ENCODE measurements at regions not wholly inside any gene's neighbourhood (a gene's known extent, or its start where the extent isn't known, plus 50 kb on each side); places are given as distances from the start of the nearest gene placed in this dataset.
"Not testable (repeated sequence)": the region's sequence is repeated elsewhere in the genome, so short reads cannot be mapped to it uniquely, and the experiment has no call there.

- DNase-seq = no peak
- no peaks in the 10 kb centered on the region for H3K36me3 ChIP-seq
- peaks cover 6% of the 10 kb centered on the region for H3K27me3 ChIP-seq (ENCODE audit: low read depth)
- TF ChIP-seq CTCF (IDR thresholded peaks at IDR 0.05; ENCODE audit: borderline replicate concordance) = no peak
- intact Hi-C loops (cut with micrococcal nuclease) = no loop called here
- H3K9me3 ChIP-seq (replicated peaks) = peaks cover 10% of the 10 kb centered on the region
- H3K4me3 ChIP-seq = no peak overlapping the region
- H3K4me1 ChIP-seq = no peaks in the 10 kb centered on the region
- no peak overlapping the region for H3K27ac ChIP-seq (replicated peaks)
Measured at GRCh38 chr12:13905794-13906193, 75.6 kb downstream of the GRIN2B start.

GRCh38 chr12:13900718-13901117, 80.7 kb downstream of the GRIN2B start:
- no peak overlapping the region for H3K4me3 ChIP-seq
- intact Hi-C loops (cut with micrococcal nuclease) = no loop called here
- no peaks in the 10 kb centered on the region for H3K27me3 ChIP-seq (ENCODE audit: low read depth)
- H3K4me1 ChIP-seq = no peaks in the 10 kb centered on the region
- no peak for TF ChIP-seq CTCF (IDR thresholded peaks at IDR 0.05; ENCODE audit: borderline replicate concordance)
- DNase-seq = no peak
- H3K9me3 ChIP-seq (replicated peaks) = peaks cover 10% of the 10 kb centered on the region
- H3K27ac ChIP-seq (replicated peaks) = no peak overlapping the region
- H3K36me3 ChIP-seq = no peaks in the 10 kb centered on the region

GRCh38 chr12:13898387-13898786, 83.0 kb downstream of the GRIN2B start:
- intact Hi-C loops (cut with micrococcal nuclease); H3K4me1 ChIP-seq; H3K4me3 ChIP-seq; H3K27ac ChIP-seq (replicated peaks); H3K27me3 ChIP-seq (ENCODE audit: low read depth); H3K9me3 ChIP-seq (replicated peaks); H3K36me3 ChIP-seq; DNase-seq: not testable (repeated sequence)

GRCh38 chr12:13897811-13898210, 83.6 kb downstream of the GRIN2B start:
- no peak overlapping the region for H3K4me3 ChIP-seq
- no peaks in the 10 kb centered on the region for H3K4me1 ChIP-seq
- DNase-seq = no peak
- intact Hi-C loops (cut with micrococcal nuclease) = no loop called here
- no peaks in the 10 kb centered on the region for H3K36me3 ChIP-seq
- no peaks in the 10 kb centered on the region for H3K27me3 ChIP-seq (ENCODE audit: low read depth)
- no peak for TF ChIP-seq CTCF (IDR thresholded peaks at IDR 0.05; ENCODE audit: borderline replicate concordance)
- H3K9me3 ChIP-seq (replicated peaks) = no peaks in the 10 kb centered on the region
- H3K27ac ChIP-seq (replicated peaks) = no peak overlapping the region

- Histone ChIP-seq H3K27me3 (ENCODE audit: low read depth) (no peaks in the 10 kb centered on the region), H3K36me3 (no peaks in the 10 kb centered on the region), H3K4me1 (no peaks in the 10 kb centered on the region), H3K4me3 (no peak overlapping the region), H3K9me3 (replicated peaks) (no peaks in the 10 kb centered on the region), H3K27ac (replicated peaks) (no peak overlapping the region)
- no peak for DNase-seq
- no peak for TF ChIP-seq CTCF (IDR thresholded peaks at IDR 0.05; ENCODE audit: borderline replicate concordance)
- intact Hi-C loops (cut with micrococcal nuclease) = no loop called here
Measured at GRCh38 chr12:13896063-13896626, 85.3 kb downstream of the GRIN2B start.

DNA sequence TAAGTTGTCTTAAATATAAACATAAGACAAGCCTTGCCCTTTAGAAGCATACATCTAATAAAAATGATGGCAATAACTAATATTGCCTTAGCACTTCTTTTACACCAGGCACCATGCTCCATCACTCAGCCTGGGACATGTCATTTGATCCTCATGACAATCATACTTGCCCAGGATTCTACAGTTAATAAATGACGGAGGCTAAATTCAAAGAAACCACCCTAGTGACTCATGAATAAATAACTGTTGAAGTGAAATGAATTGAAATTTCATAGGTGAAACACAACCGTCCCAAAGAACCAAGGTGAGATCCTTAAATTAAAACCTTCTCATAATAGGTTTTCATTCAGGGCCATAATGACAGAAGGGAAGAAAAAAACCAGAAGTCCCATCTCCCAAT, 89.5 kb downstream of the GRIN2B start:
- intact Hi-C loops (cut with micrococcal nuclease) = no loop called here
- H3K27ac ChIP-seq (replicated peaks) = no peak overlapping the region
- TF ChIP-seq CTCF (IDR thresholded peaks at IDR 0.05; ENCODE audit: borderline replicate concordance) = no peak
- H3K9me3 ChIP-seq (replicated peaks) = no peaks in the 10 kb centered on the region
- no peaks in the 10 kb centered on the region for H3K36me3 ChIP-seq
- H3K4me1 ChIP-seq = no peaks in the 10 kb centered on the region
- H3K27me3 ChIP-seq (ENCODE audit: low read depth) = peaks cover 4% of the 10 kb centered on the region
- no peak overlapping the region for H3K4me3 ChIP-seq
- no peak for DNase-seq
